Sigmoid colon (tissue), 6 donors: ENCODE measurements at regions not wholly inside any gene's neighbourhood (a gene's known extent, or its start where the extent isn't known, plus 50 kb on each side); places are given as distances from the start of the nearest gene placed in this dataset.

ENCODE experiments used
- DNase-seq: peaks from one replicate; pipeline ENCODE4 v3.0.0-alpha.2; 2019
- H3K27ac ChIP-seq, 4 donors: fragments of 200-600 bp; sonication (generic); one replicate each; pipeline ENCODE4 v1.5.1; 2016 to 2019; ENCODE audit warnings: mild to moderate bottlenecking in 1 of 4
- H3K27me3 ChIP-seq, 3 donors: fragments of 200-600 bp; sonication (generic); one replicate each; pipeline ENCODE4 v1.5.1; 2019; ENCODE audit warnings: mild to moderate bottlenecking in 1 of 3
- H3K36me3 ChIP-seq, 4 donors: fragments of 200-600 bp; sonication (generic); one replicate each; pipeline ENCODE4 v1.5.1; 2016 to 2019
- H3K4me1 ChIP-seq, 4 donors: fragments of 200-600 bp; sonication (generic); one replicate each; pipeline ENCODE4 v1.5.1; 2017 to 2019
- H3K4me3 ChIP-seq, 4 donors: fragments of 200-600 bp; sonication (generic); one replicate each; pipeline ENCODE4 v1.5.1; 2017 to 2019; ENCODE audit warnings: mild to moderate bottlenecking in 2 of 4, moderate library complexity in 1 of 4
- H3K9me3 ChIP-seq, 4 donors: fragments of 200-600 bp in 3 of 4; sonication (generic) in 3 of 4; one replicate each; pipeline versions ENCODE4 v1.5.1 to v1.6.1; 2013 to 2019
- CTCF ChIP-seq, 4 experiments: fragments of 450-650 bp in 3 of 4; fragments of 200-600 bp in 1 of 4; IDR thresholded peaks; one replicate each; pipeline ENCODE4 v1.5.1; 2016 to 2019; ENCODE audit warnings: antibody characterized with exemption in 4 of 4, mild to moderate bottlenecking in 3 of 4, moderate library complexity in 2 of 4
- EP300 ChIP-seq, 4 donors: sonication (generic); formaldehyde crosslinking; IDR thresholded peaks; one replicate each; pipeline ENCODE4 v1.6.1; 2017; ENCODE audit warnings: antibody characterized with exemption in 4 of 4
- POLR2A ChIP-seq, 2 donors: fragments of 450-650 bp; IDR thresholded peaks; one replicate each; pipeline ENCODE4 v1.6.1; 2016; ENCODE audit warnings: antibody characterized with exemption in 2 of 2, mild to moderate bottlenecking in 2 of 2, moderate library complexity in 2 of 2
- POLR2AphosphoS5 ChIP-seq, 4 donors: sonication (generic); formaldehyde crosslinking; IDR thresholded peaks; one replicate each; pipeline ENCODE4 v1.6.1; 2017; ENCODE audit warnings: antibody characterized with exemption in 4 of 4
- WGBS, 2 donors: extraction: QIAGEN DNeasy Blood & Tissue Kit; methylation state at CpG; one replicate each; pipeline ENCODE4 v1.1.7; 2013; 5-methylcytosine and 5-hydroxymethylcytosine counted together
- intact Hi-C: fragments of 100-400 bp; cut with DNase I; formaldehyde crosslinking; loops from one replicate; pipeline ENCODE4 v1.15.1; 2023
- donor health status: healthy with polysubstance abuse.
- donor health status: healthy.

GRCh38 chr2:196504788-196505187 is 134.7 kb upstream of the CCDC150 start:
- no peaks in the 10 kb centered on the region for H3K27me3 ChIP-seq
- no peaks in the 10 kb centered on the region for H3K4me1 ChIP-seq
- H3K4me3 ChIP-seq, result no peak overlapping the region
- H3K9me3 ChIP-seq, result no peaks in the 10 kb centered on the region
- H3K36me3 ChIP-seq, result no peaks in the 10 kb centered on the region
- no peak for DNase-seq
- intact Hi-C loops, result no loop called here
- no peak overlapping the region for H3K27ac ChIP-seq
- no peak for TF ChIP-seq EP300 (IDR thresholded peaks at IDR 0.05)
- TF ChIP-seq POLR2A (IDR thresholded peaks at IDR 0.05), result no peak
- no peak for TF ChIP-seq CTCF (IDR thresholded peaks at IDR 0.05)
- no peak for TF ChIP-seq POLR2AphosphoS5 (IDR thresholded peaks at IDR 0.05)

DNA sequence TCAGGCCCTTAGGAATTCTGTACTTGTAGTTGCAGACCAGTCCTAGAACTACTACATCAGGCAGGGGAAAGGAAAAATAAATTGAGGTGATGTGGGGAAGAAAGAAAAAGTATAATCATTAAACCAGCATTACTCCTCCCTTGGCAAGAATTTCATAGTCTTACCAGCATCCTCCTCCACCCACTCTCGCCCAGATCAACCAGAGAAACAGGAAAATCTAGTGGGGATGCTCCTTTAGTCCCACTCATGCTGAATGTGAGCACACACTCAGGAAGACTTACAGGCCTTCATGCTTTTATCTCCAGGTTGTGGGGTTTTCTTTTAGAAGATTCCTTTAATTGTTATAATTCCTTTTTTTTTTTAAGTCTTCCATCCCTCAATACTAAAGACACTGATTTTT is 129.3 kb upstream of the CCDC150 start:
- 28 to 62% methylated on average over 1 of the region's 1 CpG for WGBS, 2 donors
- no peak overlapping the region for H3K27ac ChIP-seq
- no peak for DNase-seq
- no peak for TF ChIP-seq CTCF (IDR thresholded peaks at IDR 0.05)
- H3K27me3 ChIP-seq, result no peaks in the 10 kb centered on the region
- H3K36me3 ChIP-seq, result no peaks in the 10 kb centered on the region
- intact Hi-C loops, result no loop called here
- no peaks in the 10 kb centered on the region for H3K4me1 ChIP-seq
- H3K9me3 ChIP-seq, result no peaks in the 10 kb centered on the region
- no peak overlapping the region for H3K4me3 ChIP-seq

- no peak overlapping the region for H3K27ac ChIP-seq
- DNase-seq, result no peak
- H3K4me1 ChIP-seq, result no peaks in the 10 kb centered on the region
- TF ChIP-seq EP300 (IDR thresholded peaks at IDR 0.05) (no peak), POLR2AphosphoS5 (IDR thresholded peaks at IDR 0.05) (no peak), CTCF (IDR thresholded peaks at IDR 0.05) (no peak), POLR2A (IDR thresholded peaks at IDR 0.05) (no peak)
- no peaks in the 10 kb centered on the region for H3K27me3 ChIP-seq
- 80 to 85% methylated on average over 3 of the region's 3 CpGs for WGBS, 2 donors
- H3K9me3 ChIP-seq, result no peaks in the 10 kb centered on the region
- no peaks in the 10 kb centered on the region for H3K36me3 ChIP-seq
- no peak overlapping the region for H3K4me3 ChIP-seq
- intact Hi-C loops, result no loop called here
Observed at GRCh38 chr2:196511258-196512168, 128.0 kb upstream of the CCDC150 start.

DNA sequence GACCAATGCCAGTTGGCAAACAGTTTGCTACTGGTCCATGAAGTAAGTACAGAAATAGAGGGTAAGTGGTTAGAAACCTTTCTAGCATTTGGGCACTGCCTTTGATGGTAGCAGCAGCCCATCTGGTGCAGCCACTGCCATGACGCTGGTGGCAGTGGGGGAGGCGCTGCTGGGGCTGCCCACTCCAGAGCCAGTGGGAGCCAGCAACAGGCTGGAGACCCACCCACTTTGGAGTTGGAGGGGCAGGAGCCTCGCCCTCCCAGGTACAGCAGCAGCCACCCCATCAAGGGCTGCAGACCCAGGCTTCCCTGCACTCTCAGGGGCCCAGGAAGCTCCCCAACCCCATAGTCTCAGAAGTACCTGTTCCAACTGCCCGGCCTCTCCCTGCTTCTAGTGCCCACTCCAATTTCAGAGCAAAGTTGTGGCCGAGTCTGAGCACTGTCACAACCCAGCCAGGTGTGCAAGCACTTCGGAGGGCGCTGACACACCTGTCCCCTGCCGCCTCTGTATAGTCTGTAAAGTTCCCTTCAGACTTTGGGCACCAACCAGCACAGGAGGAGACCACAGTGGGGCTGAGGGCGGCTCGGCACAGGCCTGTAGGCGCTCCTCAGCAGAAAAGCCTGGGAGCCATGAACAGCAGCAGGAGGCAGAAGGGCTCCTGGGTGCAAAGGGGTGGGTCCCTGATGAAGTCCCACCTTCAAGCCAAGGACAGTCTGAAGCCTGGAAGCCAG is 125.6 kb upstream of the CCDC150 start:
- 80 to 87% methylated on average over 11 of the region's 11 CpGs for WGBS, 2 donors
- intact Hi-C loops, result no loop called here
- no peaks in the 10 kb centered on the region for H3K9me3 ChIP-seq
- H3K4me1 ChIP-seq, result no peaks in the 10 kb centered on the region
- H3K4me3 ChIP-seq, result no peak overlapping the region
- TF ChIP-seq POLR2AphosphoS5 (IDR thresholded peaks at IDR 0.05), result no peak
- TF ChIP-seq CTCF (IDR thresholded peaks at IDR 0.05), result no peak
- no peak for TF ChIP-seq EP300 (IDR thresholded peaks at IDR 0.05)
- TF ChIP-seq POLR2A (IDR thresholded peaks at IDR 0.05), result no peak
- no peaks in the 10 kb centered on the region for H3K27me3 ChIP-seq
- no peak for DNase-seq
- H3K36me3 ChIP-seq, result no peaks in the 10 kb centered on the region
- H3K27ac ChIP-seq, result no peak overlapping the region
